ENCODE measurements at regions not wholly inside any gene's neighbourhood (a gene's known extent, or its start where the extent isn't known, plus 50 kb on each side); places are given as distances from the start of the nearest gene placed in this dataset.
"Not testable (repeated sequence)": the region's sequence is repeated elsewhere in the genome, so short reads cannot be mapped to it uniquely, and the experiment has no call there.

GRCh38 chr7:70890147-70890969 is 241.6 kb upstream of the GALNT17 start:
- Mint-ChIP-seq H3K4me1 (ENCODE audit: low read depth) (no peaks in the 10 kb centered on the region), H3K27me3 (ENCODE audit: low read depth) (no peaks in the 10 kb centered on the region), H3K9me3 (peaks cover 10% of the 10 kb centered on the region), H3K36me3 (ENCODE audit: insufficient read depth) (no peaks in the 10 kb centered on the region), H3K4me3 (no peak overlapping the region)
- ATAC-seq (no peak), DNase-seq (no peak)

- H3K36me3 Mint-ChIP-seq (ENCODE audit: insufficient read depth) = no peaks in the 10 kb centered on the region
- H3K9me3 Mint-ChIP-seq = peaks cover 14% of the 10 kb centered on the region
- no peaks in the 10 kb centered on the region for H3K4me1 Mint-ChIP-seq (ENCODE audit: low read depth)
- H3K4me3 Mint-ChIP-seq = no peak overlapping the region
- DNase-seq (no peak), ATAC-seq (no peak)
- H3K27me3 Mint-ChIP-seq (ENCODE audit: low read depth) = no peaks in the 10 kb centered on the region
Measured at GRCh38 chr7:70893422-70893821, 238.5 kb upstream of the GALNT17 start.

- H3K27me3 Mint-ChIP-seq (ENCODE audit: low read depth) = no peaks in the 10 kb centered on the region
- ATAC-seq (no peak), DNase-seq (no peak)
- H3K36me3 Mint-ChIP-seq (ENCODE audit: insufficient read depth) = no peaks in the 10 kb centered on the region
- no peaks in the 10 kb centered on the region for H3K4me1 Mint-ChIP-seq (ENCODE audit: low read depth)
- peaks cover 14% of the 10 kb centered on the region for H3K9me3 Mint-ChIP-seq
- no peak overlapping the region for H3K4me3 Mint-ChIP-seq
Measured at GRCh38 chr7:70893971-70894715, 237.8 kb upstream of the GALNT17 start.

GRCh38 chr7:70894799-70895198 is 237.1 kb upstream of the GALNT17 start:
- Mint-ChIP-seq H3K4me3 (no peak overlapping the region), H3K36me3 (ENCODE audit: insufficient read depth) (no peaks in the 10 kb centered on the region), H3K9me3 (peaks cover 11% of the 10 kb centered on the region)

GRCh38 chr7:70895337-70896200 is 236.4 kb upstream of the GALNT17 start:
- H3K36me3 Mint-ChIP-seq (ENCODE audit: insufficient read depth); H3K4me1 Mint-ChIP-seq (ENCODE audit: low read depth); DNase-seq; ATAC-seq; H3K4me3 Mint-ChIP-seq; H3K27me3 Mint-ChIP-seq (ENCODE audit: low read depth): not testable (repeated sequence)
- H3K9me3 Mint-ChIP-seq = peaks cover 12% of the 10 kb centered on the region

More at GRCh38 chr7:70894799-70895198, 237.1 kb upstream of the GALNT17 start:
- no peak for ATAC-seq
- Mint-ChIP-seq H3K27me3 (ENCODE audit: low read depth) (no peaks in the 10 kb centered on the region), H3K4me1 (ENCODE audit: low read depth) (no peaks in the 10 kb centered on the region)
- DNase-seq = no peak

GRCh38 chr7:70907259-70908247 is 224.4 kb upstream of the GALNT17 start:
- peaks cover 2% of the 10 kb centered on the region for H3K27me3 Mint-ChIP-seq (ENCODE audit: low read depth)
- peaks cover 22% of the 10 kb centered on the region for H3K9me3 Mint-ChIP-seq
- ATAC-seq = no peak
- no peaks in the 10 kb centered on the region for H3K36me3 Mint-ChIP-seq (ENCODE audit: insufficient read depth)
- H3K4me1 Mint-ChIP-seq (ENCODE audit: low read depth) = no peaks in the 10 kb centered on the region
- no peak overlapping the region for H3K4me3 Mint-ChIP-seq
- DNase-seq = no peak

- Mint-ChIP-seq H3K4me3 (no peak overlapping the region), H3K36me3 (ENCODE audit: insufficient read depth) (no peaks in the 10 kb centered on the region), H3K4me1 (ENCODE audit: low read depth) (no peaks in the 10 kb centered on the region), H3K27me3 (ENCODE audit: low read depth) (no peaks in the 10 kb centered on the region), H3K9me3 (no peaks in the 10 kb centered on the region)
- DNase-seq (no peak), ATAC-seq (no peak)
Measured at GRCh38 chr7:70913924-70914323, 218.0 kb upstream of the GALNT17 start.

- H3K27me3 Mint-ChIP-seq (ENCODE audit: low read depth) = no peaks in the 10 kb centered on the region
- H3K9me3 Mint-ChIP-seq = no peaks in the 10 kb centered on the region
- H3K36me3 Mint-ChIP-seq (ENCODE audit: insufficient read depth) = no peaks in the 10 kb centered on the region
- ATAC-seq (no peak), DNase-seq (no peak)
- H3K4me1 Mint-ChIP-seq (ENCODE audit: low read depth) = no peaks in the 10 kb centered on the region
- H3K4me3 Mint-ChIP-seq = no peak overlapping the region
Measured at GRCh38 chr7:70915067-70915466, 216.9 kb upstream of the GALNT17 start.

- Mint-ChIP-seq H3K36me3 (ENCODE audit: insufficient read depth) (no peaks in the 10 kb centered on the region), H3K9me3 (peaks cover 6% of the 10 kb centered on the region), H3K4me1 (ENCODE audit: low read depth) (no peaks in the 10 kb centered on the region), H3K27me3 (ENCODE audit: low read depth) (no peaks in the 10 kb centered on the region), H3K4me3 (no peak overlapping the region)
- ATAC-seq (no peak), DNase-seq (no peak)
Measured at GRCh38 chr7:70919481-70920073, 212.4 kb upstream of the GALNT17 start.

GRCh38 chr7:70920876-70921275 is 211.1 kb upstream of the GALNT17 start:
- peaks cover 6% of the 10 kb centered on the region for H3K9me3 Mint-ChIP-seq
- H3K36me3 Mint-ChIP-seq (ENCODE audit: insufficient read depth) = no peaks in the 10 kb centered on the region
- H3K4me3 Mint-ChIP-seq = no peak overlapping the region
- ATAC-seq = no peak
- no peak for DNase-seq
- no peaks in the 10 kb centered on the region for H3K4me1 Mint-ChIP-seq (ENCODE audit: low read depth)
- no peaks in the 10 kb centered on the region for H3K27me3 Mint-ChIP-seq (ENCODE audit: low read depth)

- no peak overlapping the region for H3K4me3 Mint-ChIP-seq
- no peak for ATAC-seq
- no peaks in the 10 kb centered on the region for H3K36me3 Mint-ChIP-seq (ENCODE audit: insufficient read depth)
- H3K9me3 Mint-ChIP-seq = peaks cover 6% of the 10 kb centered on the region
- H3K4me1 Mint-ChIP-seq (ENCODE audit: low read depth) = no peaks in the 10 kb centered on the region
- H3K27me3 Mint-ChIP-seq (ENCODE audit: low read depth) = no peaks in the 10 kb centered on the region
- no peak for DNase-seq
Measured at GRCh38 chr7:70923181-70923845, 208.6 kb upstream of the GALNT17 start.

GRCh38 chr7:70925411-70926115 is 206.4 kb upstream of the GALNT17 start:
- DNase-seq (no peak), ATAC-seq (no peak)
- Mint-ChIP-seq H3K9me3 (peaks cover 12% of the 10 kb centered on the region), H3K36me3 (ENCODE audit: insufficient read depth) (no peaks in the 10 kb centered on the region), H3K27me3 (ENCODE audit: low read depth) (no peaks in the 10 kb centered on the region), H3K4me3 (no peak overlapping the region), H3K4me1 (ENCODE audit: low read depth) (no peaks in the 10 kb centered on the region)
